ENCODE measurements at regions not wholly inside any gene's neighbourhood (a gene's known extent, or its start where the extent isn't known, plus 50 kb on each side); places are given as distances from the start of the nearest gene placed in this dataset.
A peak's percentile ranks its signal among the peaks of the same experiment; 100 is the strongest.

DNA sequence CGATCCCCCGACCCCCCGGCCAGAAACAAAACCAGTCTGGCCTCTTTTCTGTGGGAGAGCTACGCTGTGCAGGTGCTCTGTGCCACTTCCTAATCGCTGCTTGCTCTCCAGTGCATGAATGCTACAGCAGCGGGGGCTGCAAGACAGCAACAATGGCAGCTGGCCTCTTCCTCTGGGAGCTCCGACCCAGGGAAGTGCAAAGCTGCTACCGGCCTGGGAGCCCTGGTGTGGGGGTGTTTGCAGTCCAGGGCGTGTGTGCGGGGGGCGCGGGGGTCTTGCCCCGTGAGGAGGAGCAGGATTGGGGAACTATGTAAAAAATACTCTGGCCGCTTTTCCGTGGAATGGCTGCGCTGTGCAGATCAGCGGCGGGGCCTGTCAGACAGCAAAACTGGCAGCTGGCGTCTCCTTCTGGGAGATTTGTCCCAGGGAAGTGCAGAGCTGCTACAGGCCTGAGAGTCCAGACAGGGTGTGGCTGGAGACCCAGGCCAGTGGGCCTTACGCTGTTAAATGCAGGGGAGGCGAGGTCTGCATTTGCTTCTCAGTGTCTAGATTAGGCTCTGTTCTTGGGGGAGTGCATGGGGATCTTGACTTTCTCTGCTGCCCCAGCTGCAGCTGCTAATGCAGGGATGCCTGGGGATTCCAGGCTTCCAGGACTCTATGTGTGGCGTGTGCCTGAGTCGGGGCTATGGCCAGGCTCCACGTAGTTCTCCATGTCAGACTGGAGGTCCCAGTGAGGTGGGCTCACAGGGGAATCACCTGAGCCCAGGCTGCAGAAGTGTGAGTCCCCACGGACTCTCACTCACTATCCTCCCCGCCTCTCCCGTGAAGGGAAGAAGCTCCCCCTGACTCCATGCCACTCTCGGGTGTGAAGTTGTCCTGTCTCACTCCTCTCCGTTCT lies 344.5 kb downstream of the AEBP2 start:
- TF ChIP-seq TEAD4 (CRISPR knock-in tag; IDR thresholded peaks at IDR 0.05) (no peak), CBFB (CRISPR knock-in tag; IDR thresholded peaks at IDR 0.05; ENCODE audit: low read depth) (no peak), ZNF121 (CRISPR knock-in tag; IDR thresholded peaks at IDR 0.05) (no peak), GTF2I (CRISPR knock-in tag; conservative IDR thresholded peaks at IDR 0.05) (no peak), FOXJ3 (CRISPR knock-in tag; IDR thresholded peaks at IDR 0.05; ENCODE audit: borderline replicate concordance) (no peak), NR1H2 (CRISPR knock-in tag; IDR thresholded peaks at IDR 0.05) (no peak), ZNF396 (CRISPR knock-in tag; IDR thresholded peaks at IDR 0.05; ENCODE audit: borderline replicate concordance) (no peak), FOXP1 (CRISPR knock-in tag; IDR thresholded peaks at IDR 0.05; ENCODE audit: borderline replicate concordance) (no peak), ZNF423 (CRISPR knock-in tag; IDR thresholded peaks at IDR 0.05) (no peak), ZNF232 (CRISPR knock-in tag; IDR thresholded peaks at IDR 0.05) (no peak)
- TF ChIP-seq, protein P1, sequence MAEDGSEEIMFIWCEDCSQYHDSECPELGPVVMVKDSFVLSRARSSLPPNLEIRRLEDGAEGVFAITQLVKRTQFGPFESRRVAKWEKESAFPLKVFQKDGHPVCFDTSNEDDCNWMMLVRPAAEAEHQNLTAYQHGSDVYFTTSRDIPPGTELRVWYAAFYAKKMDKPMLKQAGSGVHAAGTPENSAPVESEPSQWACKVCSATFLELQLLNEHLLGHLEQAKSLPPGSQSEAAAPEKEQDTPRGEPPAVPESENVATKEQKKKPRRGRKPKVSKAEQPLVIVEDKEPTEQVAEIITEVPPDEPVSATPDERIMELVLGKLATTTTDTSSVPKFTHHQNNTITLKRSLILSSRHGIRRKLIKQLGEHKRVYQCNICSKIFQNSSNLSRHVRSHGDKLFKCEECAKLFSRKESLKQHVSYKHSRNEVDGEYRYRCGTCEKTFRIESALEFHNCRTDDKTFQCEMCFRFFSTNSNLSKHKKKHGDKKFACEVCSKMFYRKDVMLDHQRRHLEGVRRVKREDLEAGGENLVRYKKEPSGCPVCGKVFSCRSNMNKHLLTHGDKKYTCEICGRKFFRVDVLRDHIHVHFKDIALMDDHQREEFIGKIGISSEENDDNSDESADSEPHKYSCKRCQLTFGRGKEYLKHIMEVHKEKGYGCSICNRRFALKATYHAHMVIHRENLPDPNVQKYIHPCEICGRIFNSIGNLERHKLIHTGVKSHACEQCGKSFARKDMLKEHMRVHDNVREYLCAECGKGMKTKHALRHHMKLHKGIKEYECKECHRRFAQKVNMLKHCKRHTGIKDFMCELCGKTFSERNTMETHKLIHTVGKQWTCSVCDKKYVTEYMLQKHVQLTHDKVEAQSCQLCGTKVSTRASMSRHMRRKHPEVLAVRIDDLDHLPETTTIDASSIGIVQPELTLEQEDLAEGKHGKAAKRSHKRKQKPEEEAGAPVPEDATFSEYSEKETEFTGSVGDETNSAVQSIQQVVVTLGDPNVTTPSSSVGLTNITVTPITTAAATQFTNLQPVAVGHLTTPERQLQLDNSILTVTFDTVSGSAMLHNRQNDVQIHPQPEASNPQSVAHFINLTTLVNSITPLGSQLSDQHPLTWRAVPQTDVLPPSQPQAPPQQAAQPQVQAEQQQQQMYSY (CRISPR knock-in tag; IDR thresholded peaks at IDR 0.05) = no peak
- TF ChIP-seq, protein P2, sequence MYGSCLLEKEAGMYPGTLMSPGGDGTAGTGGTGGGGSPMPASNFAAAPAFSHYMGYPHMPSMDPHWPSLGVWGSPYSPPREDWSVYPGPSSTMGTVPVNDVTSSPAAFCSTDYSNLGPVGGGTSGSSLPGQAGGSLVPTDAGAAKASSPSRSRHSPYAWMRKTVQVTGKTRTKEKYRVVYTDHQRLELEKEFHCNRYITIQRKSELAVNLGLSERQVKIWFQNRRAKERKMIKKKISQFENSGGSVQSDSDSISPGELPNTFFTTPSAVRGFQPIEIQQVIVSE (CRISPR knock-in tag; IDR thresholded peaks at IDR 0.05; ENCODE audit: borderline replicate concordance) = no peak
- TF ChIP-seq, protein P3, sequence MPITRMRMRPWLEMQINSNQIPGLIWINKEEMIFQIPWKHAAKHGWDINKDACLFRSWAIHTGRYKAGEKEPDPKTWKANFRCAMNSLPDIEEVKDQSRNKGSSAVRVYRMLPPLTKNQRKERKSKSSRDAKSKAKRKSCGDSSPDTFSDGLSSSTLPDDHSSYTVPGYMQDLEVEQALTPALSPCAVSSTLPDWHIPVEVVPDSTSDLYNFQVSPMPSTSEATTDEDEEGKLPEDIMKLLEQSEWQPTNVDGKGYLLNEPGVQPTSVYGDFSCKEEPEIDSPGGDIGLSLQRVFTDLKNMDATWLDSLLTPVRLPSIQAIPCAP (CRISPR knock-in tag; IDR thresholded peaks at IDR 0.05) = no peak
- TF ChIP-seq, protein P4, sequence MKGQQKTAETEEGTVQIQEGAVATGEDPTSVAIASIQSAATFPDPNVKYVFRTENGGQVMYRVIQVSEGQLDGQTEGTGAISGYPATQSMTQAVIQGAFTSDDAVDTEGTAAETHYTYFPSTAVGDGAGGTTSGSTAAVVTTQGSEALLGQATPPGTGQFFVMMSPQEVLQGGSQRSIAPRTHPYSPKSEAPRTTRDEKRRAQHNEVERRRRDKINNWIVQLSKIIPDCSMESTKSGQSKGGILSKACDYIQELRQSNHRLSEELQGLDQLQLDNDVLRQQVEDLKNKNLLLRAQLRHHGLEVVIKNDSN (CRISPR knock-in tag; IDR thresholded peaks at IDR 0.05) = no peak
- Mint-ChIP-seq H3K27ac (peak overlapping the region; percentile 72; the same call in 1 of the 2 replicates), H3K9me3 (peaks cover 8% of the 10 kb centered on the region; the same call in 1 of the 2 replicates), H3K4me3 (peak overlapping the region; percentile 61), H3K27me3 (ENCODE audit: low read depth) (no peaks in the 10 kb centered on the region), H3K36me3 (no peaks in the 10 kb centered on the region), H3K4me1 (peaks cover 21% of the 10 kb centered on the region)
- DNase-seq (ENCODE audit: low spot score) (peak; percentile 29), ATAC-seq (peak; percentile 65)
- CTCF ChIA-PET = no interaction called here
- POLR2A ChIA-PET = no interaction called here

DNA sequence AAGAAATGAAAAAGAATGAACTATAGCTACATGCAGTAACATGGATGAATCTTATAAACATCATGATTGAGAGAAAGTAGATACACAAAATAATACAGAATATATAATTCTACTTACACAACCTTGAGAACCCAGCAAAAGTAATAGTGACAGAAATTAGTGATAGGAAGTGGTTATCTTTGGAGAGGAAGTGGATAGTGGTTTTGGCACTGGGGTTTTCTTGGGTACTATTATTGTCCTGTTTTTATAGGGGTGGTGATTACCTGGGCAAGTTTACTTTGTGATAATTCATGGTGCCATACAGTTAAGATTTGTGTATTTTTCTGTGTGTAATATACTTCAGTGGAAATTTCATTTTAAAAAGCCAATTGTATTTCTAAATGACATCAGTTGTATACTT lies 352.7 kb downstream of the AEBP2 start:
- no peaks in the 10 kb centered on the region for H3K4me1 Mint-ChIP-seq
- ATAC-seq = no peak
- no peak for DNase-seq (ENCODE audit: low spot score)
- ChIA-PET POLR2A (no interaction called here), CTCF (no interaction called here)
- no peaks in the 10 kb centered on the region for H3K36me3 Mint-ChIP-seq
- no peaks in the 10 kb centered on the region for H3K9me3 Mint-ChIP-seq
- H3K27ac Mint-ChIP-seq = no peak overlapping the region
- no peak for TF ChIP-seq ATF1 (CRISPR knock-in tag; IDR thresholded peaks at IDR 0.05)
- no peak for TF ChIP-seq ZBTB21 (CRISPR knock-in tag; IDR thresholded peaks at IDR 0.05; ENCODE audit: borderline replicate concordance)
- TF ChIP-seq FOXK1 (CRISPR knock-in tag; IDR thresholded peaks at IDR 0.05) = no peak
- TF ChIP-seq NFE2L1 (CRISPR knock-in tag; IDR thresholded peaks at IDR 0.05) = no peak
- no peak for TF ChIP-seq TEAD4 (CRISPR knock-in tag; IDR thresholded peaks at IDR 0.05)
- H3K4me3 Mint-ChIP-seq = no peak overlapping the region
- no peaks in the 10 kb centered on the region for H3K27me3 Mint-ChIP-seq (ENCODE audit: low read depth)
